H9 (cell line): ENCODE measurements at regions not wholly inside any gene's neighbourhood (a gene's known extent, or its start where the extent isn't known, plus 50 kb on each side); places are given as distances from the start of the nearest gene placed in this dataset.

ENCODE experiments used
- DNase-seq: peaks from one replicate; pipeline ENCODE4 v3.0.0-alpha.2; 2017
- H2AFZ ChIP-seq: one replicate; pipeline ENCODE4 v1.6.1; 2013; ENCODE audit warnings: mild to moderate bottlenecking, low read length, control low read depth, moderate library complexity
- H2AK5ac ChIP-seq: 2 replicates; pipeline ENCODE4 v1.6.1; 2013; ENCODE audit warnings: low read length, control low read depth, mixed read lengths; ENCODE audit not compliant: insufficient read length
- H2BK120ac ChIP-seq: one replicate; pipeline ENCODE4 v1.6.1; 2013; ENCODE audit warnings: low read depth, mild to moderate bottlenecking, low read length, control low read depth, inconsistent platforms; ENCODE audit not compliant: poor library complexity, severe bottlenecking
- H2BK12ac ChIP-seq: 2 replicates; pipeline ENCODE4 v1.6.1; 2013; ENCODE audit warnings: low read length, control low read depth, mixed read lengths, low read depth; ENCODE audit not compliant: insufficient read length
- H2BK15ac ChIP-seq: 2 replicates; pipeline ENCODE4 v1.6.1; 2013; ENCODE audit warnings: low read depth, low read length, control low read depth
- H2BK20ac ChIP-seq: one replicate; pipeline ENCODE4 v1.6.1; 2013; ENCODE audit warnings: low read depth, mild to moderate bottlenecking, low read length, control low read depth, inconsistent platforms; ENCODE audit not compliant: poor library complexity, severe bottlenecking
- H2BK5ac ChIP-seq: 2 replicates; pipeline ENCODE4 v1.6.1; 2013; ENCODE audit warnings: low read length, control low read depth, mixed read lengths; ENCODE audit not compliant: insufficient read length
- H3K14ac ChIP-seq: 2 replicates; pipeline ENCODE4 v1.6.1; 2013; ENCODE audit warnings: low read length, control low read depth; ENCODE audit not compliant: insufficient read depth
- H3K18ac ChIP-seq: 2 replicates; pipeline ENCODE4 v1.6.1; 2013; ENCODE audit warnings: low read depth, mild to moderate bottlenecking, mixed read lengths, low read length, control low read depth; ENCODE audit not compliant: insufficient read length
- H3K23ac ChIP-seq: 2 replicates; pipeline ENCODE4 v1.6.1; 2013; ENCODE audit warnings: low read length, control low read depth, mixed read lengths, low read depth; ENCODE audit not compliant: insufficient read length
- H3K23me2 ChIP-seq: 2 replicates; pipeline ENCODE4 v1.6.1; 2013; ENCODE audit warnings: low read depth, mild to moderate bottlenecking, mixed read lengths, low read length, control low read depth; ENCODE audit not compliant: insufficient read length, poor library complexity, severe bottlenecking
- H3K27ac ChIP-seq: 2 replicates; pipeline ENCODE4 v1.5.1; 2013; ENCODE audit warnings: low read length, control low read depth, mixed read lengths, low read depth; ENCODE audit not compliant: insufficient read length
- H3K27me3 ChIP-seq: 2 replicates; pipeline ENCODE4 v1.6.1; 2013; ENCODE audit warnings: low read length, control low read depth, inconsistent platforms; ENCODE audit not compliant: insufficient read depth
- H3K4ac ChIP-seq: 2 replicates; pipeline ENCODE4 v1.6.1; 2013; ENCODE audit warnings: low read depth, mild to moderate bottlenecking, control low read depth, inconsistent platforms, low read length, moderate library complexity
- H3K4me1 ChIP-seq: 2 replicates; pipeline ENCODE4 v1.6.1; 2013; ENCODE audit warnings: low read length, control low read depth, inconsistent platforms; ENCODE audit not compliant: insufficient read depth
- H3K4me2 ChIP-seq: 2 replicates; pipeline ENCODE4 v1.6.1; 2013; ENCODE audit warnings: low read length, control low read depth, mixed read lengths; ENCODE audit not compliant: insufficient read length, insufficient read depth
- H3K56ac ChIP-seq: 2 replicates; pipeline ENCODE4 v1.6.1; 2013; ENCODE audit warnings: low read depth, mild to moderate bottlenecking, mixed read lengths, low read length, control low read depth; ENCODE audit not compliant: insufficient read length
- H3K79me1 ChIP-seq: 2 replicates; pipeline ENCODE4 v1.6.1; 2013; ENCODE audit warnings: low read depth, mild to moderate bottlenecking, moderate library complexity, low read length, control low read depth, inconsistent platforms; ENCODE audit not compliant: insufficient read depth, poor library complexity, severe bottlenecking
- H3K79me2 ChIP-seq: 2 replicates; pipeline ENCODE4 v1.6.1; 2013; ENCODE audit warnings: low read length, control low read depth, inconsistent platforms; ENCODE audit not compliant: insufficient read depth
- H3K9ac ChIP-seq: 2 replicates; pipeline ENCODE4 v1.6.1; 2013; ENCODE audit warnings: low read length, control low read depth, mixed read lengths; ENCODE audit not compliant: insufficient read length; ENCODE audit errors: extremely low read depth
- H3K9me3 ChIP-seq: one replicate; pipeline ENCODE4 v1.6.1; 2013; ENCODE audit warnings: low read depth, low read length, inconsistent platforms; ENCODE audit not compliant: control insufficient read depth
- H3T11ph ChIP-seq: one replicate; pipeline ENCODE4 v1.6.1; 2013; ENCODE audit warnings: mild to moderate bottlenecking, low read length, control low read depth, inconsistent platforms
- H4K20me1 ChIP-seq: one replicate; pipeline ENCODE4 v1.6.1; 2013; ENCODE audit not compliant: control insufficient read depth, insufficient read length, insufficient read depth
- H4K5ac ChIP-seq: 2 replicates; pipeline ENCODE4 v1.6.1; 2013; ENCODE audit warnings: low read depth, mild to moderate bottlenecking, mixed read lengths, low read length, control low read depth; ENCODE audit not compliant: insufficient read length
- H4K8ac ChIP-seq: replicated peaks from 2 replicates; pipeline ENCODE4 v1.6.1; 2013; ENCODE audit warnings: low read length, control low read depth, mixed read lengths, low read depth; ENCODE audit not compliant: insufficient read length
- H4K91ac ChIP-seq: 2 replicates; pipeline ENCODE4 v1.6.1; 2013; ENCODE audit warnings: low read depth, mild to moderate bottlenecking, moderate library complexity, mixed read lengths, low read length, control low read depth; ENCODE audit not compliant: insufficient read length
- H3K27ac Mint-ChIP-seq, 3 experiments: 2 replicates in 2 of 3; 3 replicates in 1 of 3; pipeline ENCODE4 v1.8.0; 2020 to 2021; ENCODE audit warnings: mixed read lengths in 3 of 3, mild to moderate bottlenecking in 1 of 3, moderate library complexity in 1 of 3
- H3K27me3 Mint-ChIP-seq: 2 replicates; pipeline ENCODE4 v1.8.0; 2021; ENCODE audit warnings: low read depth, mild to moderate bottlenecking, moderate library complexity, mixed read lengths
- H3K36me3 Mint-ChIP-seq, 3 experiments: 2 replicates in 2 of 3; 3 replicates in 1 of 3; pipeline ENCODE4 v1.8.0; 2020 to 2021; ENCODE audit warnings: low read depth in 3 of 3, mixed read lengths in 3 of 3; ENCODE audit not compliant: insufficient read depth in 1 of 3
- H3K4me1 Mint-ChIP-seq, 2 experiments: 2 replicates each; pipeline ENCODE4 v1.8.0; 2020; ENCODE audit warnings: mixed read lengths in 2 of 2
- H3K4me3 Mint-ChIP-seq, 2 experiments: 2 replicates in 1 of 2; 3 replicates in 1 of 2; pipeline ENCODE4 v1.8.0; 2020 to 2021; ENCODE audit warnings: mild to moderate bottlenecking in 2 of 2, mixed read lengths in 2 of 2, moderate library complexity in 1 of 2
- H3K9me3 Mint-ChIP-seq, 2 experiments: 2 replicates in 1 of 2; 3 replicates in 1 of 2; pipeline ENCODE4 v1.8.0; 2020; ENCODE audit warnings: mild to moderate bottlenecking in 2 of 2, mixed read lengths in 2 of 2, moderate library complexity in 1 of 2
- CTCF ChIP-seq: fragments of 200-600 bp; sonication (generic); conservative IDR thresholded peaks from 3 replicates; pipeline ENCODE4 v1.8.0; 2021; ENCODE audit warnings: antibody characterized with exemption, mild to moderate bottlenecking
- WGBS: extraction: QIAGEN DNeasy Blood & Tissue Kit; methylation state at CpG from one replicate; pipeline ENCODE4 v1.1.7; 2013; ENCODE audit warnings: missing lambda C conversion rate, low lambda C conversion rate, mixed read lengths; ENCODE audit not compliant: insufficient read length; ENCODE audit errors: extremely low coverage; 5-methylcytosine and 5-hydroxymethylcytosine counted together

- no peak overlapping the region for H3K4me2 ChIP-seq
- H3K56ac ChIP-seq, result no peak overlapping the region
- no peak overlapping the region for H3K9ac ChIP-seq
- no peak overlapping the region for H2AFZ ChIP-seq
- H2AK5ac ChIP-seq, result no peak overlapping the region
- no peak overlapping the region for H2BK120ac ChIP-seq
- peaks cover 2% of the 10 kb centered on the region for H4K20me1 ChIP-seq
- H2BK5ac ChIP-seq, result no peak overlapping the region
- no peak overlapping the region for H4K91ac ChIP-seq
- H3K14ac ChIP-seq, result no peak overlapping the region
- H3K18ac ChIP-seq, result peak overlapping the region; percentile 2
- no CpG with 5 or more reads among the region's 13 CpGs for WGBS
- H3K23me2 ChIP-seq, result no peaks in the 10 kb centered on the region
- no peak overlapping the region for H2BK15ac ChIP-seq
- no peaks in the 10 kb centered on the region for H3K79me1 ChIP-seq
- H3K4me1 ChIP-seq, result peaks cover 4% of the 10 kb centered on the region; the same call in 1 of the 2 replicates
- no peak overlapping the region for H3T11ph ChIP-seq
- H3K79me2 ChIP-seq, result no peaks in the 10 kb centered on the region
- H3K23ac ChIP-seq, result no peak overlapping the region
- no peak overlapping the region for H3K4ac ChIP-seq
- H3K27me3 ChIP-seq, result no peaks in the 10 kb centered on the region
- no peak overlapping the region for H2BK20ac ChIP-seq
- H3K9me3 Mint-ChIP-seq, result peaks cover 0 to 5% of the 10 kb centered on the region in 2 experiments; a peak in 1 of 5 replicates
- H4K5ac ChIP-seq, result no peak overlapping the region
- peaks cover 0 to 18% (median 0%) of the 10 kb centered on the region in 3 experiments; a peak in 3 of 7 replicates for H3K36me3 Mint-ChIP-seq
- no peak; the same call in 2 of the 3 replicates for TF ChIP-seq CTCF
- H3K4me1 Mint-ChIP-seq, result peaks cover 24 to 27% of the 10 kb centered on the region in 2 experiments
- no peak overlapping the region for H3K27ac ChIP-seq
- H3K27me3 Mint-ChIP-seq, result peaks cover 25% of the 10 kb centered on the region
- peak; percentile 47 for DNase-seq
- no peaks in the 10 kb centered on the region for H3K9me3 ChIP-seq
- H4K8ac ChIP-seq, result no peak overlapping the region
- no peak overlapping the region for H2BK12ac ChIP-seq
- H3K4me3 Mint-ChIP-seq, result no peak overlapping the region
- H3K27ac Mint-ChIP-seq, result peak overlapping the region in 2 of 3 experiments; percentile 49 to 65; a peak in 2 of 7 replicates
These were observed 368.1 kb downstream of the RPS24 start for GRCh38 chr10:78401624-78402367.
